ENCODE measurements at regions not wholly inside any gene's neighbourhood (a gene's known extent, or its start where the extent isn't known, plus 50 kb on each side); places are given as distances from the start of the nearest gene placed in this dataset.

DNA sequence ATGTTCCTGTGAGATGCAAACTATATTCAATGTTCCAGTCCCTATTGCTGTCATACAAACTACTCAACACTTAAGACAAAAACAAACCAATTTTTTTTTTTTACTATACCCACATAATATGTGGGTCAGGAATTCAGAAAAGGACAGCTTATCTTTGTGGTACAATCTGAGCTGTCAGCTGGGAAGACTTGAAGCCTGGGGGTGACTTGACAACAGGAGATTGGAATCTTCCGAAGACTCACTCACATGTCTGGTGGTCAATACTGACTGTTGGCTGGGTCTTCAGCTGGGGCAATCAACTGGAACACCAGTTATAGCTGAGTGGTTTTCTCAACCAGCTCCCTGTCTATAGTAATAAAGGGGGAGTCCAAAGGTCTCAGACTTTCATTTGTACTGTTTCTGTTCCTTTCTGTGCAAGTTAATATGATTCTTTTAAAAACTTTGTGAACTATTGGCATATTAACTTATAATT lies 81.7 kb upstream of the ATP1B1 start:
- DNase-seq, result peak in 1 of 2 donors; percentile 28
- Histone ChIP-seq H3K36me3 (no peaks in the 10 kb centered on the region), H3K27me3 (no peaks in the 10 kb centered on the region), H3K9me3 (no peaks in the 10 kb centered on the region), H3K4me3 (replicated peaks in 1 of 3) (no peak overlapping the region), H3K4me1 (peaks cover 12 to 18% of the 10 kb centered on the region in 2 donors), H3K27ac (no peak overlapping the region)
- intact Hi-C loops (cut with DNase I), result no loop called here
- TF ChIP-seq, protein P1, sequence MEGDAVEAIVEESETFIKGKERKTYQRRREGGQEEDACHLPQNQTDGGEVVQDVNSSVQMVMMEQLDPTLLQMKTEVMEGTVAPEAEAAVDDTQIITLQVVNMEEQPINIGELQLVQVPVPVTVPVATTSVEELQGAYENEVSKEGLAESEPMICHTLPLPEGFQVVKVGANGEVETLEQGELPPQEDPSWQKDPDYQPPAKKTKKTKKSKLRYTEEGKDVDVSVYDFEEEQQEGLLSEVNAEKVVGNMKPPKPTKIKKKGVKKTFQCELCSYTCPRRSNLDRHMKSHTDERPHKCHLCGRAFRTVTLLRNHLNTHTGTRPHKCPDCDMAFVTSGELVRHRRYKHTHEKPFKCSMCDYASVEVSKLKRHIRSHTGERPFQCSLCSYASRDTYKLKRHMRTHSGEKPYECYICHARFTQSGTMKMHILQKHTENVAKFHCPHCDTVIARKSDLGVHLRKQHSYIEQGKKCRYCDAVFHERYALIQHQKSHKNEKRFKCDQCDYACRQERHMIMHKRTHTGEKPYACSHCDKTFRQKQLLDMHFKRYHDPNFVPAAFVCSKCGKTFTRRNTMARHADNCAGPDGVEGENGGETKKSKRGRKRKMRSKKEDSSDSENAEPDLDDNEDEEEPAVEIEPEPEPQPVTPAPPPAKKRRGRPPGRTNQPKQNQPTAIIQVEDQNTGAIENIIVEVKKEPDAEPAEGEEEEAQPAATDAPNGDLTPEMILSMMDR (IDR thresholded peaks at IDR 0.05), result no peak
- TF ChIP-seq POLR2A (IDR thresholded peaks at IDR 0.05), result no peak
- 57 to 82% methylated on average over 1 of the region's 1 CpG for WGBS, 2 donors

DNA sequence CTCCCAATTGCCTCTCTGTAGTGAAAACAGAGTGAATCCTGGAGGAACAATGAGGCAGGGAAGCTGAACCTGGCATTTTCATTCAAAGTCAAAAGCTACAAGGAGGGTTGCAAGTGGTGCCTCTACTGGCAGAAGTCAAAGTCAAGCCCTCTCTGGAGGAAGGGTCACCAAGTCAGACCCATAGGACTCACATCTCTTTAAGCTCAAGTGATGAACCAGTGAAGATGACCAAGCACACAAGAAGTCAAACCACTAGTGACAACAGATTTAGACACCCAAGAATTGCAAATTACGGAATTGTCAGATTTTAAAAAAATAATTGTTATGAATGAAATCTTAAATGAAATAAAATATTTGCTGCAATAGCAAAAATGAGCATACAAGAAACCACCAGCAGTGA lies 81.1 kb upstream of the ATP1B1 start:
- 96% methylated on average over 1 of the region's 1 CpG for WGBS, 2 donors
- Histone ChIP-seq H3K36me3 (no peaks in the 10 kb centered on the region), H3K27me3 (no peaks in the 10 kb centered on the region), H3K9me3 (no peaks in the 10 kb centered on the region), H3K27ac (no peak overlapping the region), H3K4me1 (peaks cover 12 to 18% of the 10 kb centered on the region in 2 donors), H3K4me3 (replicated peaks in 1 of 3) (no peak overlapping the region)
- TF ChIP-seq, protein P1 (IDR thresholded peaks at IDR 0.05), result no peak
- TF ChIP-seq POLR2A (IDR thresholded peaks at IDR 0.05), result no peak
- intact Hi-C loops (cut with DNase I), result no loop called here
- no peak for DNase-seq

DNA sequence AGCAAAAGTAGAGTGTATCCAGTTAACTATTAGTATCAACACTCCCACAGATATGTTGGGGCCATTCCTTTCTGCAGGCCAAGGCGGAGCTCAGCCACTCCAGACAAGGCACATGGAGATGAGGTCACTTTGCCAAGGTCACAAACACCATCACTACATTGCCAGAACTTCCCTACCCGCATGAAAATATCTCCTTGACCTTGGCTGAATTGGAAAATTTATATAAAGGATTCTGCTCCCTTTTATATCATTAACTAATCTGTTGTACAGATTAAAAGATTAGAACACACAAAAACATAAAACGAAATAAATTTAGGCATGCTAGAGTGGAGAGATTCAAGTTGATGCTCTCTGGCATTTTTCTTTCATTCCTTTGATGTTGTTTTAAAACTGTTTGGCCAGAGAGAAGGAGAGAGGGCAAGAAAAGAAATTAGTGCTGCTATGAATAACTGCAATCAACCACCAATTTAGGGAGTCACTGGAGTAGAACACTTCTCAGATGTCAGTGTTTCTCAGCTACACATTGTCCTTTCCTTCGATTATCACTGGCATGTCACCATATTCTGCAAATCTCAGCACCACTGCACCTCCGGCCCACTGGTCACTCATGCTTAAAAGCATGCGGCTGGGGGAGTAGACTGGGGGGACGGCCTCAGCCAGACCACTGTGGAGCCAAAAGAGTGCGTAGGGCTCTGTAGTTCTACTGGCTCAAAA lies 78.7 kb upstream of the ATP1B1 start:
- peak overlapping the region; percentile 55 to 71 (median 65) for H3K27ac ChIP-seq
- DNase-seq, result peak; percentile 49 to 57
- H3K27me3 ChIP-seq, result no peaks in the 10 kb centered on the region
- WGBS, 2 donors, result 41 to 45% methylated on average over 8 of the region's 8 CpGs
- TF ChIP-seq, protein P1 (IDR thresholded peaks at IDR 0.05), result no peak
- no peak for TF ChIP-seq POLR2A (IDR thresholded peaks at IDR 0.05)
- H3K4me1 ChIP-seq, result peaks cover 12 to 22% of the 10 kb centered on the region in 2 donors
- H3K4me3 ChIP-seq (replicated peaks in 1 of 3), result no peak overlapping the region
- H3K9me3 ChIP-seq, result no peaks in the 10 kb centered on the region
- H3K36me3 ChIP-seq, result no peaks in the 10 kb centered on the region
- intact Hi-C loops (cut with DNase I), result no loop called here

DNA sequence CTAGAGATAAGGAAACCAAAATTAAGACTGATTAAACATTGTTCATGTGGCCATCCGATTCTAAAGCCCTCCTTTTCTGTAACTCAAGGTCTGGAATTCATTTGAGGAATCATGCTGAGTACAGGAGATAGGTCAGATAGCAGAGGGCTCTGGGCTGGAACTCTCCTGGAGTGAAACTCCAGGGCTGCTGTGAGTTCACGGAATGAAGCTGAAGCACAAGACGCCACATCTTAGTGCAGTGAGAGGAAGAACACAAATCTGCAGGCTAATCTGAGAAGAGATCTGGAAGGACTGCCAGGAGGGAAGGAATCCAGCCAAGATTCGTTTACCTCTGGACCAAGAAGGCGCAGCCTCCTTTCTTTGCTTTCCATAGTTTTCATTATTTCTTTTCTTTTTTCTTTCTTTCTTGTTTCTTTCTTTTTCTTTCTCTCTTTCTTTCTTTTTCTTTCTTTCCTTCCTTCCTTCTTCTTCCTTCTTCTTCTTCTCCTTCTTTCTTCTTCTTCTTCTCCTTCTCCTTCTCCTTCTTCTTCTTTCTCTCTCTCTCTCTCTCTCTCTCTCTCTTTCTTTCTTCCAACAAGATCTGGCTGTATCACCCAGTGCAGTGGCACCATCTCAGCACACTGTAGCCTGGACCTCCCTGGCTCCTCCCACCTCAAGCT lies 74.8 kb upstream of the ATP1B1 start:
- Histone ChIP-seq H3K4me1 (peaks cover 12 to 15% of the 10 kb centered on the region in 2 donors), H3K4me3 (replicated peaks in 1 of 3) (no peak overlapping the region), H3K27ac (no peak overlapping the region), H3K36me3 (no peaks in the 10 kb centered on the region), H3K27me3 (no peaks in the 10 kb centered on the region), H3K9me3 (no peaks in the 10 kb centered on the region)
- WGBS, 2 donors, result 31 to 47% methylated on average over 5 of the region's 5 CpGs
- TF ChIP-seq, protein P1 (IDR thresholded peaks at IDR 0.05), result no peak
- TF ChIP-seq POLR2A (IDR thresholded peaks at IDR 0.05), result no peak
- peak; percentile 49 to 54 for DNase-seq
- intact Hi-C loops (cut with DNase I), result no loop called here

DNA sequence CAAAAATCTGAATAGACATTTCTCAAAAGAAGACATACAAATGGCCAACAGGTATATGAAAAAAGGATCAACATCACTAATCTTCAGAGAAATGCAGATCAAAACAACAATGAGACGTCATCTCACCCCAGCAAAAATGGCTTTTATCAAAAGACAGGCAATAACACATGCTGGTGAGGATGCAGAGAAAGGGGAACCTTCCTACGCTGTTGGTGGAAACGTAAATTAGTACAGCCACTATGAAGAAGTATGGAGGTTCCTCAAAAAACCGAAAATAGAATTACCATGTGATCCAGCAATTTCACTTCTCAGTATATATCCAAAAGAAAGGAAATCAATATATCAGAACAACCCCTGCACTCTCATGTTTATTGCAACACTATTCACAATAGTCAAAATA lies 65.1 kb upstream of the ATP1B1 start:
- H3K9me3 ChIP-seq, result no peaks in the 10 kb centered on the region
- H3K27me3 ChIP-seq, result no peaks in the 10 kb centered on the region
- H3K36me3 ChIP-seq, result no peaks in the 10 kb centered on the region
- no peak overlapping the region for H3K4me3 ChIP-seq (replicated peaks in 1 of 3)
- 93 to 96% methylated on average over 4 of the region's 4 CpGs for WGBS, 2 donors
- no peak for DNase-seq
- H3K4me1 ChIP-seq, result no peaks in the 10 kb centered on the region
- intact Hi-C loops (cut with DNase I), result no loop called here
- no peak overlapping the region for H3K27ac ChIP-seq
- TF ChIP-seq, protein P1 (IDR thresholded peaks at IDR 0.05), result no peak
- TF ChIP-seq POLR2A (IDR thresholded peaks at IDR 0.05), result no peak
